GM23338 (cell line): ENCODE measurements at regions not wholly inside any gene's neighbourhood (a gene's known extent, or its start where the extent isn't known, plus 50 kb on each side); places are given as distances from the start of the nearest gene placed in this dataset.

Experiments
- ATAC-seq: fragments of 200-7000 bp; cut with Tn5 transposase; 3 replicates; pipeline ENCODE4 v1.9.1; 2020
- DNase-seq: peaks from one replicate; pipeline ENCODE4 v3.0.0-alpha.2; 2015; ENCODE audit warnings: low spot score
- H2AFZ ChIP-seq: fragments of 200-600 bp; sonication (generic); 2 replicates; pipeline ENCODE4 v1.8.0; 2016; ENCODE audit warnings: antibody characterized with exemption, mild to moderate bottlenecking, moderate library complexity
- H3F3A ChIP-seq: fragments of 200-600 bp; sonication (generic); replicated peaks from 2 replicates; pipeline ENCODE4 v1.8.0; 2017; ENCODE audit warnings: antibody characterized with exemption, mixed run types, low read depth
- H3K27ac ChIP-seq: fragments of 200-600 bp; sonication (generic); 2 replicates; pipeline ENCODE4 v1.6.1; 2016; ENCODE audit warnings: low read depth
- H3K27me3 ChIP-seq: fragments of 200-600 bp; sonication (generic); 2 replicates; pipeline ENCODE4 v1.8.0; 2016; ENCODE audit warnings: mild to moderate bottlenecking, mixed run types, moderate library complexity; ENCODE audit not compliant: insufficient read depth
- H3K36me3 ChIP-seq: fragments of 200-600 bp; sonication (generic); 2 replicates; pipeline ENCODE4 v1.8.0; 2016; ENCODE audit warnings: mild to moderate bottlenecking; ENCODE audit not compliant: insufficient read depth
- H3K4me1 ChIP-seq: fragments of 200-600 bp; sonication (generic); 2 replicates; pipeline ENCODE4 v1.8.0; 2016; ENCODE audit warnings: mild to moderate bottlenecking, moderate library complexity; ENCODE audit not compliant: insufficient read depth
- H3K4me2 ChIP-seq: fragments of 200-600 bp; sonication (generic); 2 replicates; pipeline ENCODE4 v1.7.1; 2017; ENCODE audit warnings: mixed run types
- H3K4me3 ChIP-seq: fragments of 200-600 bp; sonication (generic); 2 replicates; pipeline ENCODE4 v1.6.1; 2016; ENCODE audit warnings: mixed run types
- H3K79me2 ChIP-seq: fragments of 200-600 bp; sonication (generic); replicated peaks from 2 replicates; pipeline ENCODE4 v1.8.0; 2017; ENCODE audit warnings: mild to moderate bottlenecking; ENCODE audit not compliant: insufficient read depth
- H3K9me2 ChIP-seq: fragments of 200-600 bp; sonication (generic); 2 replicates; pipeline ENCODE4 v1.8.0; 2017; ENCODE audit not compliant: insufficient read depth
- H4K20me1 ChIP-seq: fragments of 200-600 bp; sonication (generic); replicated peaks from 2 replicates; pipeline ENCODE4 v1.8.0; 2017; ENCODE audit warnings: mild to moderate bottlenecking; ENCODE audit not compliant: insufficient read depth
- H3K27ac Mint-ChIP-seq: 2 replicates; pipeline ENCODE4 v1.8.0; 2020; ENCODE audit warnings: inconsistent platforms, mild to moderate bottlenecking, moderate library complexity, mixed read lengths
- H3K27me3 Mint-ChIP-seq: 3 replicates; pipeline ENCODE4 v1.8.0; 2022; ENCODE audit warnings: low read depth, mild to moderate bottlenecking, moderate library complexity, mixed read lengths, inconsistent platforms; ENCODE audit not compliant: insufficient read depth, poor library complexity
- H3K36me3 Mint-ChIP-seq: 3 replicates; pipeline ENCODE4 v1.8.0; 2021; ENCODE audit warnings: low read depth, mild to moderate bottlenecking, inconsistent platforms, moderate library complexity, mixed read lengths
- H3K4me1 Mint-ChIP-seq: 3 replicates; pipeline ENCODE4 v1.8.0; 2020; ENCODE audit warnings: mild to moderate bottlenecking, inconsistent platforms, mixed read lengths
- H3K4me3 Mint-ChIP-seq: 3 replicates; pipeline ENCODE4 v1.8.0; 2021; ENCODE audit warnings: moderate library complexity, mild to moderate bottlenecking, inconsistent platforms, mixed read lengths
- H3K9me3 Mint-ChIP-seq: 3 replicates; pipeline ENCODE4 v1.8.0; 2020; ENCODE audit warnings: moderate library complexity, mild to moderate bottlenecking, inconsistent platforms, mixed read lengths
- CREB1 ChIP-seq: fragments of 250-450 bp; sonication (Bioruptor Pico); IDR thresholded peaks from 2 replicates; pipeline ENCODE4 v1.5.0; 2020; ENCODE audit warnings: low read depth, mild to moderate bottlenecking, moderate library complexity
- EZH2 ChIP-seq: fragments of 200-600 bp; sonication (generic); IDR thresholded peaks from one replicate; pipeline ENCODE4 v1.8.0; 2017; ENCODE audit warnings: antibody characterized with exemption, mild to moderate bottlenecking, low read depth; ENCODE audit not compliant: unreplicated experiment
- JUNB ChIP-seq: IDR thresholded peaks from one replicate; pipeline ENCODE4 v1.6.1; 2016; ENCODE audit warnings: antibody characterized with exemption; ENCODE audit not compliant: unreplicated experiment
- NANOG ChIP-seq: IDR thresholded peaks from 2 replicates; pipeline ENCODE4 v1.6.1; 2016; ENCODE audit warnings: antibody characterized with exemption, borderline replicate concordance
- ZNF114 ChIP-seq: fragments of 250-450 bp; sonication (Bioruptor Pico); IDR thresholded peaks from 2 replicates; pipeline ENCODE4 v1.5.0; 2020; ENCODE audit warnings: mild to moderate bottlenecking, moderate library complexity
- TF ChIP-seq, protein P1 (sequence below): IDR thresholded peaks from one replicate; pipeline ENCODE4 v1.6.1; 2018; ENCODE audit warnings: antibody characterized with exemption; ENCODE audit not compliant: unreplicated experiment
- TF ChIP-seq, protein P2 (sequence below): fragments of 250-450 bp; sonication (Bioruptor Pico); IDR thresholded peaks from 2 replicates; pipeline ENCODE4 v1.5.0; 2020; ENCODE audit warnings: mild to moderate bottlenecking, moderate library complexity

DNA sequence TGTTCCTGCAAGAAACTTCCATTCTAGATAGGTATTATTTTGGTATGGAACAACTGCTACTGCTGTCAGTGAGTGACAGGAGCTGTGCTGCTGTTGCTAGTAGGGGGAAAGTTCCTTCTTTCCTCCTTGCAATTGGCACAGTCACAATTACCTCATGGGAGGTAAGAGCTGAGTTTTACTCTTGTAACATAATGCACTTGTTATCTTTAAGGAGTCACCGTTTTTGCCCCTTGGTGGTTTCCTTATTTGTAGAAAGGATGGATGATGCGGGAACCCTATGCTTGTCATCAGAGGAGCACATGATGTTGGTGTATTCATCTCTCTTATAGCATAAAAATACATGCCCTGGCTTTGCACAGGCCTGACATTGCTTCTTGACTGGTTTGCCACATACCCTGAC, 234.7 kb upstream of the NPY start (continued):
- TF ChIP-seq CREB1 (CRISPR knock-in tag) (no peak), NANOG (no peak)
- TF ChIP-seq, protein P1, sequence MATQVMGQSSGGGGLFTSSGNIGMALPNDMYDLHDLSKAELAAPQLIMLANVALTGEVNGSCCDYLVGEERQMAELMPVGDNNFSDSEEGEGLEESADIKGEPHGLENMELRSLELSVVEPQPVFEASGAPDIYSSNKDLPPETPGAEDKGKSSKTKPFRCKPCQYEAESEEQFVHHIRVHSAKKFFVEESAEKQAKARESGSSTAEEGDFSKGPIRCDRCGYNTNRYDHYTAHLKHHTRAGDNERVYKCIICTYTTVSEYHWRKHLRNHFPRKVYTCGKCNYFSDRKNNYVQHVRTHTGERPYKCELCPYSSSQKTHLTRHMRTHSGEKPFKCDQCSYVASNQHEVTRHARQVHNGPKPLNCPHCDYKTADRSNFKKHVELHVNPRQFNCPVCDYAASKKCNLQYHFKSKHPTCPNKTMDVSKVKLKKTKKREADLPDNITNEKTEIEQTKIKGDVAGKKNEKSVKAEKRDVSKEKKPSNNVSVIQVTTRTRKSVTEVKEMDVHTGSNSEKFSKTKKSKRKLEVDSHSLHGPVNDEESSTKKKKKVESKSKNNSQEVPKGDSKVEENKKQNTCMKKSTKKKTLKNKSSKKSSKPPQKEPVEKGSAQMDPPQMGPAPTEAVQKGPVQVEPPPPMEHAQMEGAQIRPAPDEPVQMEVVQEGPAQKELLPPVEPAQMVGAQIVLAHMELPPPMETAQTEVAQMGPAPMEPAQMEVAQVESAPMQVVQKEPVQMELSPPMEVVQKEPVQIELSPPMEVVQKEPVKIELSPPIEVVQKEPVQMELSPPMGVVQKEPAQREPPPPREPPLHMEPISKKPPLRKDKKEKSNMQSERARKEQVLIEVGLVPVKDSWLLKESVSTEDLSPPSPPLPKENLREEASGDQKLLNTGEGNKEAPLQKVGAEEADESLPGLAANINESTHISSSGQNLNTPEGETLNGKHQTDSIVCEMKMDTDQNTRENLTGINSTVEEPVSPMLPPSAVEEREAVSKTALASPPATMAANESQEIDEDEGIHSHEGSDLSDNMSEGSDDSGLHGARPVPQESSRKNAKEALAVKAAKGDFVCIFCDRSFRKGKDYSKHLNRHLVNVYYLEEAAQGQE: no peak

DNA sequence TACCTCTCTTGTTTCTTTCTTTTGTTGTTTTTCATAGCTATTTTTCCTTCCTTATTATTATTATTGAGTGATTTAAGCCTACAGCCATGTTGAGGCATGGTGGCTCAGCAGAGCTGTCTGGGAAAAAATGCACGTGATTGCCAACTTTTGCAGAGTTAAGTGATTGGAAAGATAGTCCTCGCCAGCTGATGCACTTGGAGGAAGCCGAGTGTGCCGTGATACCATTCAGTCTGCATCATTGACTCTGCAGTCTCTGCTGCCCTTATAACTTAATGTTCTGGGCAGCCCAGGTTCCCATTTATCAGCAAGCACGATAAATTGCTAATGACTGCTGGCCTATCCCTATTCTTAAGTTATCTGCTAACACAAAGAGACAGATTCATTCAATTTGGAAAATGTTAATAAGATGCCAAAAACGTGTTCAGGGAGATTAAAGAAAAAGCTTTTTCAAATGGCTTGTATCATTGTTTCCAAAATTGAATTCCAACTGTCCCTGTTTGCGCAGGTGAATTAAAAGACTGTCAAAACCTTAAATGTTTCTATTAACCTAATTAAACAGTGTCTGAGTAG, 232.9 kb upstream of the NPY start:
- Mint-ChIP-seq H3K27ac (no peak overlapping the region), H3K4me1 (peaks cover 19% of the 10 kb centered on the region), H3K4me3 (no peak overlapping the region), H3K36me3 (no peaks in the 10 kb centered on the region), H3K9me3 (no peaks in the 10 kb centered on the region), H3K27me3 (peaks cover 4% of the 10 kb centered on the region)
- Histone ChIP-seq H3K79me2 (no peaks in the 10 kb centered on the region), H2AFZ (no peak overlapping the region), H3K9me2 (0 out of 2 replicates have a peak, but pooled peaks cover 3% of the 10 kb centered on the region), H3K36me3 (no peaks in the 10 kb centered on the region), H3K4me3 (no peak overlapping the region), H3K27me3 (no peaks in the 10 kb centered on the region), H3K4me1 (no peaks in the 10 kb centered on the region), H3F3A (no peaks in the 10 kb centered on the region), H4K20me1 (no peaks in the 10 kb centered on the region), H3K4me2 (no peak overlapping the region), H3K27ac (no peak overlapping the region)
- no peak for DNase-seq
- ATAC-seq: no peak
- TF ChIP-seq, protein P2, sequence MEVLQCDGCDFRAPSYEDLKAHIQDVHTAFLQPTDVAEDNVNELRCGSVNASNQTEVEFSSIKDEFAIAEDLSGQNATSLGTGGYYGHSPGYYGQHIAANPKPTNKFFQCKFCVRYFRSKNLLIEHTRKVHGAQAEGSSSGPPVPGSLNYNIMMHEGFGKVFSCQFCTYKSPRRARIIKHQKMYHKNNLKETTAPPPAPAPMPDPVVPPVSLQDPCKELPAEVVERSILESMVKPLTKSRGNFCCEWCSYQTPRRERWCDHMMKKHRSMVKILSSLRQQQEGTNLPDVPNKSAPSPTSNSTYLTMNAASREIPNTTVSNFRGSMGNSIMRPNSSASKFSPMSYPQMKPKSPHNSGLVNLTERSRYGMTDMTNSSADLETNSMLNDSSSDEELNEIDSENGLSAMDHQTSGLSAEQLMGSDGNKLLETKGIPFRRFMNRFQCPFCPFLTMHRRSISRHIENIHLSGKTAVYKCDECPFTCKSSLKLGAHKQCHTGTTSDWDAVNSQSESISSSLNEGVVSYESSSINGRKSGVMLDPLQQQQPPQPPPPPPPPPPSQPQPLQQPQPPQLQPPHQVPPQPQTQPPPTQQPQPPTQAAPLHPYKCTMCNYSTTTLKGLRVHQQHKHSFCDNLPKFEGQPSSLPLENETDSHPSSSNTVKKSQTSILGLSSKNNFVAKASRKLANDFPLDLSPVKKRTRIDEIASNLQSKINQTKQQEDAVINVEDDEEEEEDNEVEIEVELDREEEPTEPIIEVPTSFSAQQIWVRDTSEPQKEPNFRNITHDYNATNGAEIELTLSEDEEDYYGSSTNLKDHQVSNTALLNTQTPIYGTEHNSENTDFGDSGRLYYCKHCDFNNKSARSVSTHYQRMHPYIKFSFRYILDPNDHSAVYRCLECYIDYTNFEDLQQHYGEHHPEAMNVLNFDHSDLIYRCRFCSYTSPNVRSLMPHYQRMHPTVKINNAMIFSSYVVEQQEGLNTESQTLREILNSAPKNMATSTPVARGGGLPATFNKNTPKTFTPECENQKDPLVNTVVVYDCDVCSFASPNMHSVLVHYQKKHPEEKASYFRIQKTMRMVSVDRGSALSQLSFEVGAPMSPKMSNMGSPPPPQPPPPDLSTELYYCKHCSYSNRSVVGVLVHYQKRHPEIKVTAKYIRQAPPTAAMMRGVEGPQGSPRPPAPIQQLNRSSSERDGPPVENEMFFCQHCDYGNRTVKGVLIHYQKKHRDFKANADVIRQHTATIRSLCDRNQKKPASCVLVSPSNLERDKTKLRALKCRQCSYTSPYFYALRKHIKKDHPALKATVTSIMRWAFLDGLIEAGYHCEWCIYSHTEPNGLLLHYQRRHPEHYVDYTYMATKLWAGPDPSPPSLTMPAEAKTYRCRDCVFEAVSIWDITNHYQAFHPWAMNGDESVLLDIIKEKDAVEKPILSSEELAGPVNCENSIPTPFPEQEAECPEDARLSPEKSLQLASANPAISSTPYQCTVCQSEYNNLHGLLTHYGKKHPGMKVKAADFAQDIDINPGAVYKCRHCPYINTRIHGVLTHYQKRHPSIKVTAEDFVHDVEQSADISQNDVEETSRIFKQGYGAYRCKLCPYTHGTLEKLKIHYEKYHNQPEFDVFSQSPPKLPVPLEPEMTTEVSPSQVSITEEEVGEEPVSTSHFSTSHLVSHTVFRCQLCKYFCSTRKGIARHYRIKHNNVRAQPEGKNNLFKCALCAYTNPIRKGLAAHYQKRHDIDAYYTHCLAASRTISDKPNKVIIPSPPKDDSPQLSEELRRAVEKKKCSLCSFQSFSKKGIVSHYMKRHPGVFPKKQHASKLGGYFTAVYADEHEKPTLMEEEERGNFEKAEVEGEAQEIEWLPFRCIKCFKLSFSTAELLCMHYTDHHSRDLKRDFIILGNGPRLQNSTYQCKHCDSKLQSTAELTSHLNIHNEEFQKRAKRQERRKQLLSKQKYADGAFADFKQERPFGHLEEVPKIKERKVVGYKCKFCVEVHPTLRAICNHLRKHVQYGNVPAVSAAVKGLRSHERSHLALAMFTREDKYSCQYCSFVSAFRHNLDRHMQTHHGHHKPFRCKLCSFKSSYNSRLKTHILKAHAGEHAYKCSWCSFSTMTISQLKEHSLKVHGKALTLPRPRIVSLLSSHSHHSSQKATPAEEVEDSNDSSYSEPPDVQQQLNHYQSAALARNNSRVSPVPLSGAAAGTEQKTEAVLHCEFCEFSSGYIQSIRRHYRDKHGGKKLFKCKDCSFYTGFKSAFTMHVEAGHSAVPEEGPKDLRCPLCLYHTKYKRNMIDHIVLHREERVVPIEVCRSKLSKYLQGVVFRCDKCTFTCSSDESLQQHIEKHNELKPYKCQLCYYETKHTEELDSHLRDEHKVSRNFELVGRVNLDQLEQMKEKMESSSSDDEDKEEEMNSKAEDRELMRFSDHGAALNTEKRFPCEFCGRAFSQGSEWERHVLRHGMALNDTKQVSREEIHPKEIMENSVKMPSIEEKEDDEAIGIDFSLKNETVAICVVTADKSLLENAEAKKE (CRISPR knock-in tag): no peak
- no peak for TF ChIP-seq ZNF114 (CRISPR knock-in tag)
- TF ChIP-seq, protein P1: no peak
- TF ChIP-seq EZH2: no peak
- TF ChIP-seq JUNB: no peak
